DOHH2 (cell line): ENCODE measurements at regions not wholly inside any gene's neighbourhood (a gene's known extent, or its start where the extent isn't known, plus 50 kb on each side); places are given as distances from the start of the nearest gene placed in this dataset.

Experiments used
- H3F3A ChIP-seq: fragments of 200-600 bp; sonication (generic), shearing (Covaris generic); 2 replicates; pipeline ENCODE4 v1.6.0; 2016; ENCODE audit warnings: antibody characterized with exemption, mild to moderate bottlenecking; ENCODE audit not compliant: control insufficient read depth, insufficient read depth
- H3K27ac ChIP-seq: fragments of 200-600 bp; sonication (generic); 2 replicates; pipeline ENCODE4 v1.5.1; 2014; ENCODE audit warnings: low read depth, mild to moderate bottlenecking, low read length, moderate library complexity
- H3K27me3 ChIP-seq: fragments of 200-600 bp; sonication (generic); 2 replicates; pipeline ENCODE4 v1.6.1; 2014; ENCODE audit warnings: mild to moderate bottlenecking, low read length, mixed read lengths; ENCODE audit not compliant: control insufficient read depth
- H3K36me3 ChIP-seq: fragments of 200-600 bp; sonication (generic); 2 replicates; pipeline ENCODE4 v1.6.1; 2014; ENCODE audit warnings: mild to moderate bottlenecking, low read length, moderate library complexity, mixed read lengths; ENCODE audit not compliant: control insufficient read depth
- H3K4me1 ChIP-seq: fragments of 200-600 bp; sonication (generic); 2 replicates; pipeline ENCODE4 v1.6.1; 2014; ENCODE audit warnings: mild to moderate bottlenecking, low read length, mixed read lengths; ENCODE audit not compliant: control insufficient read depth
- H3K4me2 ChIP-seq: fragments of 200-600 bp; sonication (generic); 2 replicates; pipeline ENCODE4 v1.6.0; 2014; ENCODE audit warnings: mild to moderate bottlenecking, low read length, moderate library complexity
- H3K4me3 ChIP-seq: fragments of 200-600 bp; sonication (generic); 2 replicates; pipeline ENCODE4 v1.5.1; 2014; ENCODE audit warnings: mild to moderate bottlenecking, low read length, mixed read lengths
- H3K79me2 ChIP-seq: fragments of 200-600 bp; sonication (generic); 2 replicates; pipeline ENCODE4 v1.6.1; 2014; ENCODE audit warnings: mild to moderate bottlenecking, low read length, mixed read lengths; ENCODE audit not compliant: control insufficient read depth
- H3K9me2 ChIP-seq: fragments of 200-600 bp; sonication (generic); replicated peaks from 2 replicates; pipeline ENCODE4 v1.6.1; 2014; ENCODE audit warnings: mild to moderate bottlenecking, low read length, mixed read lengths; ENCODE audit not compliant: control insufficient read depth
- H3K9me3 ChIP-seq: fragments of 200-600 bp; sonication (generic); 2 replicates; pipeline ENCODE4 v1.6.1; 2014; ENCODE audit warnings: antibody characterized with exemption, low read length, mixed read lengths; ENCODE audit not compliant: control insufficient read depth, insufficient read depth
- H4K20me1 ChIP-seq: fragments of 200-600 bp; sonication (generic); 2 replicates; pipeline ENCODE4 v1.6.0; 2014; ENCODE audit warnings: low read depth, mild to moderate bottlenecking, antibody characterized with exemption, low read length, moderate library complexity; ENCODE audit not compliant: control insufficient read depth, insufficient read depth
- EZH2phosphoT487 ChIP-seq: fragments of 200-600 bp; sonication (generic); IDR thresholded peaks from 2 replicates; pipeline ENCODE4 v1.6.1; 2017; ENCODE audit warnings: borderline replicate concordance, mild to moderate bottlenecking, antibody characterized with exemption, low read length, moderate library complexity, mixed read lengths
- TF ChIP-seq, protein P1 (sequence below): fragments of 200-600 bp; sonication (generic); IDR thresholded peaks from one replicate; pipeline ENCODE4 v1.5.1; 2014; ENCODE audit warnings: antibody characterized with exemption, mild to moderate bottlenecking, low read depth, low read length; ENCODE audit not compliant: poor library complexity, severe bottlenecking

DNA sequence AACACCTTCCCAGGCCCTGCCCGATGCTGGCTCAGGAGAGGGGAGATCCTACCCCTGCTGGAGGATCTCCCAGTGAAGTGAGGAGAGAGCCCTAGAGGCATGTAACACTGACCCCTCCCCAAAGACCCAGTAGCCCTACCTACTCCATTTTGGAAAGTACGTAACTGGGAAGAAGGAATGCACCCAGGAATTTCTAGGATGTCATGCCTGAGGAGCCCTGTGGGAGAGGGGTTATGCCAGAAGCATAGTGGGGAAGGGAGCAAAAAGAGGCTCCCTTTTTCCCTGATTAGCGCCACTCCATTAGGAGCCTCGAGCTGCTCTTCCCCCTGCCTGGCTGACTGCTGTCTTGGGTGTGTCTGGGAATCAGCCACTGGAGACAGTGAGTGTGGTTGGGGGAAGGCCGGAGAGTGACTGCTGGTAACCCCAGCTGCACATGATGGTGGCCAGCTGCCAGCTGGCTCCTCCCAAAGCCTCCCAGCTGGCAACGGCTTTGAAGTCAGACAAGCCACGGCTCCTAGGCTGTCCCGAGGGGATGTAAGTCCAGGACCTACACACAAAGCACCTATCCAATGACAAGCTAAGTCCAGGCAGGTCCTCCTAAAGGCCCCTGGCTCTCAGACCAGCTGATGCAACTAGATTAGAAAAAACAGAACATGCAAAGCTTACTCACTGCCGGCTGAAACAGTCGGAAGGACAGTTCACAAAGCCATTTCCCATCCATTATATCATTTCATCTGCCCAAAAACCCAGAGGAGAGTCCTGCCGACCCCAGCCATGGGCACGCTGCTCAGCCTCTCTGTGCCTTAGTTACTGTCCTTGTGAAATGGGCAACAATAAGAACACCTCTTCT is 136.5 kb upstream of the ABCA1 start:
- Histone ChIP-seq H3K36me3 (no peaks in the 10 kb centered on the region), H3K4me2 (no peak overlapping the region), H3K79me2 (no peaks in the 10 kb centered on the region), H4K20me1 (no peaks in the 10 kb centered on the region), H3K9me2 (no peaks in the 10 kb centered on the region), H3K4me3 (no peak overlapping the region), H3K27ac (no peak overlapping the region), H3K4me1 (no peaks in the 10 kb centered on the region; the same call in 1 of the 2 replicates), H3K27me3 (peaks cover 4% of the 10 kb centered on the region; the same call in 1 of the 2 replicates), H3K9me3 (no peaks in the 10 kb centered on the region), H3F3A (no peaks in the 10 kb centered on the region)
- TF ChIP-seq, protein P1, sequence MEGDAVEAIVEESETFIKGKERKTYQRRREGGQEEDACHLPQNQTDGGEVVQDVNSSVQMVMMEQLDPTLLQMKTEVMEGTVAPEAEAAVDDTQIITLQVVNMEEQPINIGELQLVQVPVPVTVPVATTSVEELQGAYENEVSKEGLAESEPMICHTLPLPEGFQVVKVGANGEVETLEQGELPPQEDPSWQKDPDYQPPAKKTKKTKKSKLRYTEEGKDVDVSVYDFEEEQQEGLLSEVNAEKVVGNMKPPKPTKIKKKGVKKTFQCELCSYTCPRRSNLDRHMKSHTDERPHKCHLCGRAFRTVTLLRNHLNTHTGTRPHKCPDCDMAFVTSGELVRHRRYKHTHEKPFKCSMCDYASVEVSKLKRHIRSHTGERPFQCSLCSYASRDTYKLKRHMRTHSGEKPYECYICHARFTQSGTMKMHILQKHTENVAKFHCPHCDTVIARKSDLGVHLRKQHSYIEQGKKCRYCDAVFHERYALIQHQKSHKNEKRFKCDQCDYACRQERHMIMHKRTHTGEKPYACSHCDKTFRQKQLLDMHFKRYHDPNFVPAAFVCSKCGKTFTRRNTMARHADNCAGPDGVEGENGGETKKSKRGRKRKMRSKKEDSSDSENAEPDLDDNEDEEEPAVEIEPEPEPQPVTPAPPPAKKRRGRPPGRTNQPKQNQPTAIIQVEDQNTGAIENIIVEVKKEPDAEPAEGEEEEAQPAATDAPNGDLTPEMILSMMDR = no peak
- TF ChIP-seq EZH2phosphoT487 = no peak

DNA sequence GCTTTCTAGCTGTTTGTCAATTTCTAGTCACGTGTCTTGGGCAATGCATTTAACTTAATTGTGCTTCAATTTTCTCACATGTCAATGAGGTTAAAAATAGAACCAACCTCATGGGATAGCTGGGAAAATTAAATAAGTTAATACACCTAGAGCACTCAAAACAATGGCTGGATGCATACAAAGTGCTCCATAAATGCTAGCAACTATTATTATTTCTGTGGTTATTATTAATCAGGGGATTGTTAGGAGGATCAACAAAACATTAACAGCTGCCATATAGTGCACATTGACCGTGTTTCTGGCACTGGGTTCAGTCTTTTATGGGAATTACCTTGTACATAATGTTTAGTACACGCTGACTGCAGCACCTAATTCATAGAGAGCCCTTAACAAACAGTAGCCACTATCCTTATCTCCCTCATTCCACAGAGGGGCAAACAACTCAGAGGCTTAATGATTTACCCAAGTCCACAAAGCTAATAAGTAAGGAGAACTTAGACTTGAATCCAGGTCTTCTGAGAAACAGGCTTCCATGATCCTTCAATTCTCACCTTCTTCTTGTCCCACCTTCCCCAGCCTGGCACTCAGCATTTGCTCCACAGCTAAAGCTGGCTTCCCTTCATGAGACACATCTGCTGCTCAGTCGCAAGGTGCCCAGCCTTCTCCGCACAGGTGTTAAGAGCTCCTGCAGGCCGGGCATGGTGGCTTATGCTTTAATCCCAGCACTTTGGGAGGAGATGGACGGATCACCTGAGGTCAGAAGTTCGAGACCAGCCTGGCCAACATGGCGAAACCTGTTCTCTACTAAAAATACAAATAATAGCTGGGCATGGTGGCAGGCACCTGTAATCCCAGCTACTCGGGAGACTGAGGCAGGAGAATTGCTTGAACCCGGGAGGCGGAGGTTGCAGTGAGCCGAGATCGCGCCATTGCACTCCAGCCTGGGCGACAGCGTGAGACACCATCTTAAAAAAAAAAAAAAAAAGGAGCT is 137.4 kb upstream of the ABCA1 start:
- H3F3A ChIP-seq = no peaks in the 10 kb centered on the region
- H3K27me3 ChIP-seq = peaks cover 4% of the 10 kb centered on the region; the same call in 1 of the 2 replicates
- H3K4me2 ChIP-seq = no peak overlapping the region
- H3K4me3 ChIP-seq = no peak overlapping the region
- no peaks in the 10 kb centered on the region for H3K9me2 ChIP-seq
- no peaks in the 10 kb centered on the region for H3K36me3 ChIP-seq
- no peak for TF ChIP-seq EZH2phosphoT487
- TF ChIP-seq, protein P1 = no peak
- no peaks in the 10 kb centered on the region; the same call in 1 of the 2 replicates for H3K4me1 ChIP-seq
- no peaks in the 10 kb centered on the region for H3K79me2 ChIP-seq
- H3K27ac ChIP-seq = no peak overlapping the region
- H3K9me3 ChIP-seq = no peaks in the 10 kb centered on the region
- H4K20me1 ChIP-seq = no peaks in the 10 kb centered on the region

- no peaks in the 10 kb centered on the region for H3K9me3 ChIP-seq
- no peaks in the 10 kb centered on the region; the same call in 1 of the 2 replicates for H3K4me1 ChIP-seq
- H3K9me2 ChIP-seq = no peaks in the 10 kb centered on the region
- no peaks in the 10 kb centered on the region for H3F3A ChIP-seq
- no peak for TF ChIP-seq EZH2phosphoT487
- TF ChIP-seq, protein P1 = no peak
- H3K36me3 ChIP-seq = no peaks in the 10 kb centered on the region
- H3K4me2 ChIP-seq = no peak overlapping the region
- H4K20me1 ChIP-seq = no peaks in the 10 kb centered on the region
- no peak overlapping the region for H3K27ac ChIP-seq
- H3K27me3 ChIP-seq = peaks cover 4% of the 10 kb centered on the region; the same call in 1 of the 2 replicates
- H3K79me2 ChIP-seq = no peaks in the 10 kb centered on the region
- no peak overlapping the region for H3K4me3 ChIP-seq
These were observed 138.4 kb upstream of the ABCA1 start for GRCh38 chr9:105066275-105066865.
